IMR-90 (cell line): ENCODE measurements at regions not wholly inside any gene's neighbourhood (a gene's known extent, or its start where the extent isn't known, plus 50 kb on each side); places are given as distances from the start of the nearest gene placed in this dataset.

Source experiments
- ATAC-seq: fragments of 200-7000 bp; cut with Tn5 transposase; 2 replicates; pipeline ENCODE4 v1.9.1; 2020; ENCODE audit warnings: low read depth, mild to moderate bottlenecking, moderate library complexity
- BruUV-seq: library from RNA; stranded (reverse); fragments of 400-500 nt; replicated peaks from 2 replicates; lab custom pipeline; 2021; lab: Mats Ljungman, UMichigan
- CTCF ChIA-PET: fragments of 300-600 bp; formaldehyde crosslinking; extraction: SDS; loops from one replicate; lab custom pipeline; 2021; ENCODE audit warnings: antibody characterized with exemption; lab: Yijun Ruan, JAX
- POLR2A ChIA-PET: fragments of 300-600 bp; sonication (Branson Sonifier 250); formaldehyde crosslinking; loops from one replicate; lab custom pipeline; 2022; ENCODE audit warnings: antibody characterized with exemption; ENCODE audit not compliant: unreplicated experiment; lab: Charles Lee
- DNase-seq: peaks from one replicate; pipeline ENCODE4 v3.0.0; 2013
- H2AFZ ChIP-seq: replicated peaks from 2 replicates; pipeline ENCODE3; 2013; ENCODE audit warnings: low read length, mild to moderate bottlenecking; ENCODE audit not compliant: poor library complexity
- H2AK5ac ChIP-seq: 2 replicates; pipeline ENCODE4 v1.6.1; 2013; ENCODE audit warnings: low read depth, low read length, inconsistent platforms
- H2AK9ac ChIP-seq: replicated peaks from 2 replicates; pipeline ENCODE3; 2013; ENCODE audit warnings: mild to moderate bottlenecking, low read depth, low read length, moderate library complexity; ENCODE audit not compliant: poor library complexity
- H2BK120ac ChIP-seq: 2 replicates; pipeline ENCODE4 v1.6.1; 2013; ENCODE audit warnings: low read depth, low read length, inconsistent platforms
- H2BK15ac ChIP-seq: 3 replicates; pipeline ENCODE4 v1.6.1; 2013; ENCODE audit warnings: low read depth, low read length, inconsistent platforms
- H2BK20ac ChIP-seq: 2 replicates; pipeline ENCODE4 v1.6.1; 2013; ENCODE audit warnings: low read depth, mild to moderate bottlenecking, inconsistent platforms, low read length, moderate library complexity
- H2BK5ac ChIP-seq: 2 replicates; pipeline ENCODE4 v1.6.1; 2013; ENCODE audit warnings: mild to moderate bottlenecking, low read depth, low read length, inconsistent platforms; ENCODE audit not compliant: poor library complexity, severe bottlenecking
- H3K14ac ChIP-seq: replicated peaks from 2 replicates; pipeline ENCODE4 v1.6.1; 2013; ENCODE audit warnings: low read depth, low read length, inconsistent platforms
- H3K18ac ChIP-seq: 2 replicates; pipeline ENCODE4 v1.6.1; 2013; ENCODE audit warnings: low read depth, low read length, control low read depth
- H3K23ac ChIP-seq: 2 replicates; pipeline ENCODE4 v1.6.1; 2013; ENCODE audit warnings: low read depth, low read length, inconsistent platforms
- H3K27ac ChIP-seq: 2 replicates; pipeline ENCODE4 v1.5.1; 2013; ENCODE audit warnings: mild to moderate bottlenecking, control low read depth, low read length; ENCODE audit not compliant: insufficient read depth
- H3K27me3 ChIP-seq: 2 replicates; pipeline ENCODE4 v1.6.1; 2013; ENCODE audit warnings: low read length; ENCODE audit not compliant: control insufficient read depth, insufficient read depth
- H3K36me3 ChIP-seq: 2 replicates; pipeline ENCODE4 v1.6.1; 2013; ENCODE audit warnings: low read length, mixed read lengths; ENCODE audit not compliant: control insufficient read depth, insufficient read depth
- H3K4ac ChIP-seq: 2 replicates; pipeline ENCODE4 v1.6.1; 2013; ENCODE audit warnings: low read depth, low read length, inconsistent platforms
- H3K4me1 ChIP-seq: 2 replicates; pipeline ENCODE4 v1.6.1; 2013; ENCODE audit warnings: low read length, mixed read lengths; ENCODE audit not compliant: control insufficient read depth, insufficient read depth
- H3K4me2 ChIP-seq: 2 replicates; pipeline ENCODE4 v1.6.1; 2013; ENCODE audit warnings: low read depth, mild to moderate bottlenecking, control low read depth, low read length, moderate library complexity
- H3K4me3 ChIP-seq: 2 replicates; pipeline ENCODE4 v1.5.1; 2013; ENCODE audit warnings: low read depth, mild to moderate bottlenecking, control low read depth, low read length, moderate library complexity; ENCODE audit not compliant: insufficient read depth
- H3K56ac ChIP-seq: 2 replicates; pipeline ENCODE4 v1.6.1; 2013; ENCODE audit warnings: low read length, inconsistent platforms; ENCODE audit not compliant: insufficient read depth; ENCODE audit errors: extremely low read depth
- H3K79me1 ChIP-seq, 2 experiments: 2 replicates each; pipeline ENCODE4 v1.6.1; 2013; ENCODE audit warnings: low read length in 2 of 2, inconsistent platforms in 1 of 2, low read depth in 1 of 2
- H3K9ac ChIP-seq: 2 replicates; pipeline ENCODE4 v1.6.1; 2013; ENCODE audit warnings: low read depth, low read length, control low read depth
- H3K9me1 ChIP-seq: 2 replicates; pipeline ENCODE4 v1.6.1; 2013; ENCODE audit warnings: low read length, inconsistent platforms; ENCODE audit not compliant: insufficient read depth
- H3K9me3 ChIP-seq: 2 replicates; pipeline ENCODE4 v1.6.1; 2013; ENCODE audit warnings: low read length; ENCODE audit not compliant: control insufficient read depth, insufficient read depth
- H4K20me1 ChIP-seq: 2 replicates; pipeline ENCODE4 v1.6.1; 2013; ENCODE audit warnings: low read length, inconsistent platforms; ENCODE audit not compliant: insufficient read depth
- H4K5ac ChIP-seq: 2 replicates; pipeline ENCODE4 v1.6.1; 2013; ENCODE audit warnings: mild to moderate bottlenecking, low read depth, low read length, control low read depth
- H4K8ac ChIP-seq, 2 experiments: 2 replicates each; pipeline ENCODE4 v1.6.1; 2013; ENCODE audit warnings: low read depth in 2 of 2, low read length in 2 of 2, control low read depth in 1 of 2, inconsistent platforms in 1 of 2
- H4K91ac ChIP-seq: 2 replicates; pipeline ENCODE4 v1.6.1; 2013; ENCODE audit warnings: low read depth, low read length, inconsistent platforms; ENCODE audit not compliant: insufficient read depth
- BHLHE40 ChIP-seq: fragments of 150-350 bp; IDR thresholded peaks from 2 replicates; pipeline ENCODE4 v1.6.1; 2016; ENCODE audit warnings: mild to moderate bottlenecking, low read depth, low read length
- CEBPB ChIP-seq: IDR thresholded peaks from 2 replicates; pipeline ENCODE4 v1.6.1; 2012; ENCODE audit warnings: low read depth, low read length, improper control_type of control experiment
- CHD1 ChIP-seq: IDR thresholded peaks from 2 replicates; pipeline ENCODE4 v1.6.1; 2012; ENCODE audit warnings: low read depth, low read length, improper control_type of control experiment
- CTCF ChIP-seq: conservative IDR thresholded peaks from 2 replicates; pipeline ENCODE4 v1.5.1; 2012; ENCODE audit warnings: mild to moderate bottlenecking, low read depth, low read length, improper control_type of control experiment
- ELK1 ChIP-seq: fragments of 150-350 bp; IDR thresholded peaks from 2 replicates; pipeline ENCODE4 v1.6.1; 2016; ENCODE audit warnings: low read depth, mild to moderate bottlenecking, low read length, moderate library complexity, borderline replicate concordance
- FOS ChIP-seq: fragments of 150-350 bp; IDR thresholded peaks from 2 replicates; pipeline ENCODE4 v1.6.1; 2016; ENCODE audit warnings: low read depth, low read length
- MAFK ChIP-seq: IDR thresholded peaks from 2 replicates; pipeline ENCODE4 v1.6.1; 2012; ENCODE audit warnings: low read depth, low read length, improper control_type of control experiment
- MAZ ChIP-seq: IDR thresholded peaks from 2 replicates; pipeline ENCODE4 v1.6.1; 2012; ENCODE audit warnings: low read depth, mild to moderate bottlenecking, low read length, improper control_type of control experiment, moderate library complexity, borderline replicate concordance
- MXI1 ChIP-seq: IDR thresholded peaks from 2 replicates; pipeline ENCODE4 v1.6.1; 2012; ENCODE audit warnings: low read depth, mild to moderate bottlenecking, low read length, moderate library complexity, borderline replicate concordance
- NFE2L2 ChIP-seq: fragments of 150-350 bp; IDR thresholded peaks from 2 replicates; pipeline ENCODE4 v1.6.1; 2016; ENCODE audit warnings: low read depth, mild to moderate bottlenecking, low read length
- POLR2A ChIP-seq: IDR thresholded peaks from 2 replicates; pipeline ENCODE4 v1.6.1; 2012; ENCODE audit warnings: mild to moderate bottlenecking, low read depth, low read length
- RAD21 ChIP-seq: IDR thresholded peaks from 2 replicates; pipeline ENCODE4 v1.6.1; 2012; ENCODE audit warnings: low read length, improper control_type of control experiment
- RCOR1 ChIP-seq: IDR thresholded peaks from 2 replicates; pipeline ENCODE4 v1.6.1; 2012; ENCODE audit warnings: mild to moderate bottlenecking, low read length, improper control_type of control experiment; ENCODE audit not compliant: insufficient replicate concordance
- RFX5 ChIP-seq: IDR thresholded peaks from 2 replicates; pipeline ENCODE4 v1.8.0; 2012; ENCODE audit warnings: low read depth, mild to moderate bottlenecking, low read length, moderate library complexity
- SMC3 ChIP-seq: fragments of 150-350 bp; IDR thresholded peaks from 2 replicates; pipeline ENCODE4 v1.6.1; 2016; ENCODE audit warnings: low read depth, mild to moderate bottlenecking, antibody characterized with exemption, low read length, moderate library complexity
- USF2 ChIP-seq: fragments of 150-350 bp; IDR thresholded peaks from 2 replicates; pipeline ENCODE4 v1.6.1; 2017; ENCODE audit warnings: mild to moderate bottlenecking, antibody characterized with exemption, low read length, low read depth
- WGBS, 2 experiments: methylation state at CpG; one replicate each; pipeline versions ENCODE4 v1.1.5 to v1.1.7; 2013; ENCODE audit warnings: missing lambda C conversion rate in 2 of 2; ENCODE audit not compliant: insufficient read length in 1 of 2; ENCODE audit errors: extremely low coverage in 2 of 2; 5-methylcytosine and 5-hydroxymethylcytosine counted together
- dilution Hi-C: fragments of 300-500 bp; cut with HindIII; formaldehyde crosslinking; loops from one replicate; pipeline ENCODE4 v1.14.3; 2018; ENCODE audit warnings: low sequenced_read_pairs; ENCODE audit not compliant: unreplicated experiment
- in situ Hi-C: fragments of 300-500 bp; cut with MboI; formaldehyde crosslinking; loops from 3 replicates; pipeline ENCODE4 v1.14.3; 2019; ENCODE audit warnings: low sequenced_read_pairs, inconsistent platforms, mixed read lengths
- intact Hi-C: fragments of 100-400 bp; cut with micrococcal nuclease; formaldehyde crosslinking; loops from 2 replicates; pipeline ENCODE4 v1.10.0; 2022

GRCh38 chr10:129388435-129388834, 78.6 kb upstream of the MGMT start:
- H3K36me3 ChIP-seq, result no peaks in the 10 kb centered on the region
- ChIA-PET CTCF (no interaction called here), POLR2A (no interaction called here)
- no peak overlapping the region for H2BK15ac ChIP-seq
- no peak overlapping the region for H2BK120ac ChIP-seq
- no peak for TF ChIP-seq RAD21
- TF ChIP-seq RFX5, result no peak
- TF ChIP-seq NFE2L2, result no peak
- TF ChIP-seq FOS, result no peak
- no peak for TF ChIP-seq MAFK
- no peak for TF ChIP-seq ELK1
- no peak for TF ChIP-seq SMC3
- no peak for TF ChIP-seq CTCF
- no peak for TF ChIP-seq MAZ
- TF ChIP-seq POLR2A, result no peak
- TF ChIP-seq RCOR1, result no peak
- TF ChIP-seq MXI1, result no peak
- no peak for TF ChIP-seq BHLHE40
- no peak for TF ChIP-seq CHD1
- TF ChIP-seq CEBPB, result no peak
- no peak for TF ChIP-seq USF2
- H3K18ac ChIP-seq, result no peak overlapping the region
- no peak overlapping the region for H4K5ac ChIP-seq
- ATAC-seq (no peak), DNase-seq (no peak)
- peaks cover 2% of the 10 kb centered on the region for H3K9me3 ChIP-seq
- no peaks in the 10 kb centered on the region for H4K20me1 ChIP-seq
- H3K9ac ChIP-seq, result no peak overlapping the region
- H3K27ac ChIP-seq, result no peak overlapping the region
- dilution Hi-C loops, result no loop called here
- no peak overlapping the region for H3K23ac ChIP-seq
- H3K14ac ChIP-seq, result no peak overlapping the region
- WGBS, 2 experiments, result 75% methylated on average over 2 of the region's 7 CpGs; no CpG with 5 or more reads in 1 of the 2 experiments
- H2BK5ac ChIP-seq, result no peak overlapping the region
- in situ Hi-C loops, result no loop called here
- no TSS peak for BruUV-seq
- no peak overlapping the region for H4K91ac ChIP-seq
- H3K9me1 ChIP-seq, result no peaks in the 10 kb centered on the region
- no peak overlapping the region for H2AK9ac ChIP-seq
- H2AK5ac ChIP-seq, result no peak overlapping the region
- intact Hi-C loops, result no loop called here
- no peaks in the 10 kb centered on the region for H3K79me1 ChIP-seq
- no peaks in the 10 kb centered on the region; the same call in 1 of the 2 replicates for H3K27me3 ChIP-seq
- H3K4ac ChIP-seq, result no peak overlapping the region
- no peak overlapping the region for H3K4me3 ChIP-seq
- no peak overlapping the region for H4K8ac ChIP-seq
- H3K4me2 ChIP-seq, result no peak overlapping the region
- no peaks in the 10 kb centered on the region for H3K4me1 ChIP-seq
- no peak overlapping the region for H2BK20ac ChIP-seq
- no peak overlapping the region for H3K56ac ChIP-seq
- H2AFZ ChIP-seq, result no peak overlapping the region
